Stimulated activated CD8-positive, alpha-beta memory T cell treated with anti-CD3 and anti-CD28 coated beads, Interleukin-12 subunit alpha, Interleukin-12 subunit beta, amount 100 ng/mL, for 24 hours (primary cell): ENCODE measurements at regions not wholly inside any gene's neighbourhood (a gene's known extent, or its start where the extent isn't known, plus 50 kb on each side); places are given as distances from the start of the nearest gene placed in this dataset.

ENCODE experiments used
- DNase-seq: peaks from one replicate; pipeline ENCODE4 v3.0.0-alpha.2; 2020; ENCODE audit errors: extremely low read depth

GRCh38 chr21:24225431-24225830 lies 1381.8 kb downstream of the MRPL39 start:
- no peak for DNase-seq

- DNase-seq, result no peak
These were observed 1382.9 kb downstream of the MRPL39 start for GRCh38 chr21:24224422-24224821.

- DNase-seq, result no peak
These were observed 1383.7 kb downstream of the MRPL39 start for GRCh38 chr21:24223624-24224023.

GRCh38 chr21:24222676-24223075 lies 1384.6 kb downstream of the MRPL39 start:
- no peak for DNase-seq

GRCh38 chr21:24220446-24220845 lies 1386.8 kb downstream of the MRPL39 start:
- no peak for DNase-seq

- no peak for DNase-seq
These were observed 1390.1 kb downstream of the MRPL39 start for GRCh38 chr21:24217151-24217550.

- no peak for DNase-seq
These were observed 1397.2 kb downstream of the MRPL39 start for GRCh38 chr21:24210130-24210529.

GRCh38 chr21:24208562-24209260 lies 1398.6 kb downstream of the MRPL39 start:
- no peak for DNase-seq

- no peak for DNase-seq
These were observed 1402.0 kb downstream of the MRPL39 start for GRCh38 chr21:24205319-24205718.

GRCh38 chr21:24204641-24205040 lies 1402.6 kb downstream of the MRPL39 start:
- no peak for DNase-seq

- DNase-seq, result no peak
These were observed 1407.2 kb downstream of the MRPL39 start for GRCh38 chr21:24200052-24200451.

GRCh38 chr21:24197923-24198322 lies 1409.4 kb downstream of the MRPL39 start:
- DNase-seq, result no peak

- DNase-seq, result no peak
These were observed 1410.1 kb downstream of the MRPL39 start for GRCh38 chr21:24197132-24197643.

GRCh38 chr21:24188506-24188905 lies 1418.8 kb downstream of the MRPL39 start:
- no peak for DNase-seq

GRCh38 chr21:24183077-24183476 lies 1424.2 kb downstream of the MRPL39 start:
- DNase-seq, result no peak

- DNase-seq, result no peak
These were observed 1428.2 kb downstream of the MRPL39 start for GRCh38 chr21:24179110-24179509.

- no peak for DNase-seq
These were observed 1432.2 kb downstream of the MRPL39 start for GRCh38 chr21:24175106-24175505.

- DNase-seq, result no peak
These were observed 1435.5 kb downstream of the MRPL39 start for GRCh38 chr21:24171736-24172135.

GRCh38 chr21:24163539-24163938 lies 1443.7 kb downstream of the MRPL39 start:
- no peak for DNase-seq

GRCh38 chr21:24160528-24160927 lies 1446.8 kb downstream of the MRPL39 start:
- DNase-seq, result no peak

GRCh38 chr21:24153137-24153536 lies 1454.1 kb downstream of the MRPL39 start:
- no peak for DNase-seq

- no peak for DNase-seq
These were observed 1456.5 kb downstream of the MRPL39 start for GRCh38 chr21:24150753-24151152.

- DNase-seq, result no peak
These were observed 1458.8 kb downstream of the MRPL39 start for GRCh38 chr21:24148461-24148860.

GRCh38 chr21:24147674-24148073 lies 1459.6 kb downstream of the MRPL39 start:
- no peak for DNase-seq
